SK-N-SH (cell line): ENCODE measurements at regions not wholly inside any gene's neighbourhood (a gene's known extent, or its start where the extent isn't known, plus 50 kb on each side); places are given as distances from the start of the nearest gene placed in this dataset.

Experiments
- CTCF ChIA-PET: fragments of 300-600, 350-600 bp; formaldehyde crosslinking; extraction: SDS; loops from one replicate; lab custom pipeline; 2021; lab: Yijun Ruan, JAX
- POLR2A ChIA-PET: fragments of 350-600 bp; sonication (Branson Sonifier 250); formaldehyde crosslinking; extraction: SDS; loops from one replicate; lab custom pipeline; 2020; ENCODE audit warnings: antibody characterized with exemption, inconsistent platforms; lab: Yijun Ruan, JAX
- DNase-seq: peaks from one replicate; pipeline ENCODE4 v3.0.0; 2012
- H2AFZ ChIP-seq: fragments of 200-600 bp; sonication (generic); 2 replicates; pipeline ENCODE4 v1.8.1; 2016; ENCODE audit warnings: antibody characterized with exemption, mild to moderate bottlenecking, low read depth
- H3F3A ChIP-seq: fragments of 200-600 bp; sonication (generic); replicated peaks from 2 replicates; pipeline ENCODE3; 2016; ENCODE audit warnings: antibody characterized with exemption, mild to moderate bottlenecking; ENCODE audit not compliant: insufficient read depth
- H3K27ac ChIP-seq, 2 experiments: fragments of 200-500 bp in 1 of 2; fragments of 200-600 bp in 1 of 2; sonication (Bioruptor generic) in 1 of 2; sonication (generic), shearing (Covaris generic) in 1 of 2; 2 replicates each; pipeline versions ENCODE4 v1.5.1 to v1.6.1; 2014 to 2016; ENCODE audit warnings: low read depth in 2 of 2, inconsistent platforms in 1 of 2, low read length in 1 of 2, mild to moderate bottlenecking in 1 of 2, mixed read lengths in 1 of 2
- H3K27me3 ChIP-seq: fragments of 200-600 bp; sonication (generic), shearing (Covaris generic); 2 replicates; pipeline ENCODE4 v1.6.1; 2016; ENCODE audit warnings: mixed run types; ENCODE audit not compliant: insufficient read depth
- H3K36me3 ChIP-seq, 2 experiments: fragments of 200-500 bp in 1 of 2; fragments of 200-600 bp in 1 of 2; sonication (Bioruptor generic) in 1 of 2; sonication (generic) in 1 of 2; replicated peaks in 1 of 2; 2 replicates each; pipeline versions ENCODE3 to v1.5.1; 2014 to 2016; ENCODE audit warnings: low read length in 1 of 2, mild to moderate bottlenecking in 1 of 2; ENCODE audit not compliant: insufficient read depth in 2 of 2, control insufficient read depth in 1 of 2
- H3K4me1 ChIP-seq, 2 experiments: fragments of 200-500 bp in 1 of 2; fragments of 200-600 bp in 1 of 2; sonication (Bioruptor generic) in 1 of 2; sonication (generic), shearing (Covaris generic) in 1 of 2; 2 replicates each; pipeline versions ENCODE4 v1.5.1 to v1.6.1; 2014 to 2016; ENCODE audit warnings: low read depth in 1 of 2, low read length in 1 of 2, mixed run types in 1 of 2; ENCODE audit not compliant: insufficient read depth in 2 of 2, control insufficient read depth in 1 of 2
- H3K4me2 ChIP-seq: fragments of 200-600 bp; sonication (generic), shearing (Covaris generic); 2 replicates; pipeline ENCODE4 v1.6.1; 2017; ENCODE audit warnings: mixed run types
- H3K4me3 ChIP-seq, 2 experiments: fragments of 200-500 bp in 1 of 2; fragments of 200-600 bp in 1 of 2; sonication (Bioruptor generic) in 1 of 2; sonication (generic), shearing (Covaris generic) in 1 of 2; 2 replicates each; pipeline versions ENCODE4 v1.5.1 to v1.8.1; 2014 to 2016; ENCODE audit warnings: low read depth in 2 of 2, inconsistent platforms in 1 of 2, low read length in 1 of 2, mild to moderate bottlenecking in 1 of 2, mixed read lengths in 1 of 2, moderate library complexity in 1 of 2
- H3K79me2 ChIP-seq: fragments of 200-600 bp; sonication (generic); 2 replicates; pipeline ENCODE4 v1.8.1; 2017; ENCODE audit warnings: mild to moderate bottlenecking; ENCODE audit not compliant: insufficient read depth
- H3K9ac ChIP-seq: fragments of 200-600 bp; sonication (generic); 2 replicates; pipeline ENCODE4 v1.6.1; 2017; ENCODE audit warnings: mixed run types
- H3K9me2 ChIP-seq: fragments of 200-600 bp; sonication (generic); 2 replicates; pipeline ENCODE4 v1.6.1; 2017; ENCODE audit warnings: mixed run types
- H3K9me3 ChIP-seq: fragments of 200-600 bp; sonication (generic); 2 replicates; pipeline ENCODE4 v1.6.1; 2017; ENCODE audit warnings: mixed run types, mild to moderate bottlenecking, moderate library complexity
- H4K20me1 ChIP-seq: fragments of 200-600 bp; sonication (generic); 2 replicates; pipeline ENCODE4 v1.6.1; 2017; ENCODE audit warnings: mild to moderate bottlenecking, mixed run types; ENCODE audit not compliant: insufficient read depth
- CHD2 ChIP-seq: fragments of 150-350 bp; IDR thresholded peaks from 2 replicates; pipeline ENCODE4 v1.6.1; 2018; ENCODE audit warnings: low read length; ENCODE audit not compliant: partially characterized antibody
- ELF1 ChIP-seq: IDR thresholded peaks from 2 replicates; pipeline ENCODE4 v1.4.0; 2012
- FOSL2 ChIP-seq: IDR thresholded peaks from 2 replicates; pipeline ENCODE4 v1.4.0; 2012; ENCODE audit warnings: low read depth, mild to moderate bottlenecking, moderate library complexity, borderline replicate concordance
- FOXJ3 ChIP-seq: sonication (generic); formaldehyde crosslinking; IDR thresholded peaks from 2 replicates; pipeline ENCODE4 v1.5.1; 2020; ENCODE audit warnings: mild to moderate bottlenecking, missing genetic modification reagents
- FOXM1 ChIP-seq: IDR thresholded peaks from 2 replicates; pipeline ENCODE4 v1.4.0; 2012; ENCODE audit warnings: low read depth, mild to moderate bottlenecking
- GATA2 ChIP-seq: sonication (generic); formaldehyde crosslinking; IDR thresholded peaks from 2 replicates; pipeline ENCODE4 v1.5.0; 2020; ENCODE audit warnings: mild to moderate bottlenecking, missing genetic modification reagents
- IRF3 ChIP-seq: fragments of 150-350 bp; IDR thresholded peaks from 2 replicates; pipeline ENCODE4 v1.6.1; 2016; ENCODE audit warnings: mild to moderate bottlenecking, low read depth, low read length
- NRF1 ChIP-seq: IDR thresholded peaks from 2 replicates; pipeline ENCODE4 v1.6.1; 2012; ENCODE audit warnings: low read depth, mild to moderate bottlenecking, low read length
- RAD21 ChIP-seq: IDR thresholded peaks from 2 replicates; pipeline ENCODE4 v1.6.1; 2012; ENCODE audit warnings: mild to moderate bottlenecking, low read length
- RXRA ChIP-seq: IDR thresholded peaks from 2 replicates; pipeline ENCODE4 v1.4.0; 2012; ENCODE audit warnings: low read depth, mild to moderate bottlenecking, borderline replicate concordance
- SIN3A ChIP-seq: IDR thresholded peaks from 2 replicates; pipeline ENCODE4 v1.6.1; 2012; ENCODE audit warnings: low read depth, mild to moderate bottlenecking, low read length, moderate library complexity, borderline replicate concordance
- SMC3 ChIP-seq: IDR thresholded peaks from 2 replicates; pipeline ENCODE4 v1.6.1; 2012; ENCODE audit warnings: low read depth, low read length, improper control_type of control experiment
- TAF1 ChIP-seq: IDR thresholded peaks from 2 replicates; pipeline ENCODE4 v1.6.1; 2012; ENCODE audit warnings: low read depth, mild to moderate bottlenecking, low read length, moderate library complexity, borderline replicate concordance
- YY1 ChIP-seq: IDR thresholded peaks from 2 replicates; pipeline ENCODE4 v1.4.0; 2012; ENCODE audit warnings: low read depth, mild to moderate bottlenecking
- ZBTB33 ChIP-seq: IDR thresholded peaks from 2 replicates; pipeline ENCODE4 v1.4.0; 2012; ENCODE audit warnings: low read depth, borderline replicate concordance
- whole genome bisulfite sequencing: methylation state at CpG from one replicate; pipeline ENCODE4 v1.1.6; 2017; ENCODE audit warnings: low lambda C conversion rate; 5-methylcytosine and 5-hydroxymethylcytosine counted together
- TF ChIP-seq, protein P1 (sequence below): IDR thresholded peaks from 2 replicates; pipeline ENCODE4 v1.4.0; 2012; ENCODE audit warnings: low read depth
- TF ChIP-seq, protein P2 (sequence below): IDR thresholded peaks from 2 replicates; pipeline ENCODE4 v1.4.0; 2012; ENCODE audit warnings: low read depth, borderline replicate concordance

DNA sequence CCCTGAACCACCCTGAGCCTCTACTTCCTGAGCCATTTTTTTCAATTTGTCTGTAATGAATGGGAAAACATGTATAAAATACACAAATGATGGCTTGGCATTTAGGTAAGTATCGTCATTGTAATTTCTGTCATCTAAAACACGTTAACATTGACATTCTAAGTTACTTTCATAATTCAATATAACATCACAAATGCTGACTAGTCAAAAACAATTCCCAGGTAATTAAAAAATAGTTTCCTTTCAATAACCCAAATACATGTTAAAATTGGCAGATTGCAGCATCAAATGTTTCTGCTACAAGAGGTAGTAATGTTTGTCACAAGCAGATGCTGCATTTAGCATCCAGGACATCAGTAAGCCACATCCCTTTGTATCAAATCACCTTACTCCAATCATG, 776.4 kb downstream of the KCTD16 start:
- Histone ChIP-seq H2AFZ (no peak overlapping the region), H3F3A (no peaks in the 10 kb centered on the region), H3K4me1 (peaks cover 0 to 12% of the 10 kb centered on the region in 2 experiments; a peak in 2 of 4 replicates), H3K9me3 (no peaks in the 10 kb centered on the region), H3K27ac (no peak overlapping the region), H3K36me3 (no peaks in the 10 kb centered on the region), H3K4me2 (no peak overlapping the region), H3K79me2 (no peaks in the 10 kb centered on the region), H3K4me3 (no peak overlapping the region), H3K9me2 (no peaks in the 10 kb centered on the region), H4K20me1 (no peaks in the 10 kb centered on the region), H3K9ac (no peak overlapping the region), H3K27me3 (no peaks in the 10 kb centered on the region)
- WGBS = 26% methylated on average over 2 of the region's 2 CpGs
- CTCF ChIA-PET = no interaction called here
- POLR2A ChIA-PET = no interaction called here
- no peak for DNase-seq
- TF ChIP-seq, protein P1, sequence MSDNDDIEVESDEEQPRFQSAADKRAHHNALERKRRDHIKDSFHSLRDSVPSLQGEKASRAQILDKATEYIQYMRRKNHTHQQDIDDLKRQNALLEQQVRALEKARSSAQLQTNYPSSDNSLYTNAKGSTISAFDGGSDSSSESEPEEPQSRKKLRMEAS = no peak
- no peak for TF ChIP-seq FOXJ3 (CRISPR knock-in tag)
- TF ChIP-seq TAF1 = no peak
- no peak for TF ChIP-seq RAD21
- no peak for TF ChIP-seq ZBTB33
- TF ChIP-seq RXRA = no peak

GRCh38 chr5:144945503-144945902, 774.8 kb downstream of the KCTD16 start:
- TF ChIP-seq NRF1 (no peak), ELF1 (no peak), YY1 (no peak), FOXM1 (no peak), IRF3 (no peak), SMC3 (no peak), CHD2 (no peak), GATA2 (CRISPR knock-in tag) (no peak), RXRA (no peak), SIN3A (no peak), TAF1 (no peak), FOSL2 (no peak)
- TF ChIP-seq, protein P2, sequence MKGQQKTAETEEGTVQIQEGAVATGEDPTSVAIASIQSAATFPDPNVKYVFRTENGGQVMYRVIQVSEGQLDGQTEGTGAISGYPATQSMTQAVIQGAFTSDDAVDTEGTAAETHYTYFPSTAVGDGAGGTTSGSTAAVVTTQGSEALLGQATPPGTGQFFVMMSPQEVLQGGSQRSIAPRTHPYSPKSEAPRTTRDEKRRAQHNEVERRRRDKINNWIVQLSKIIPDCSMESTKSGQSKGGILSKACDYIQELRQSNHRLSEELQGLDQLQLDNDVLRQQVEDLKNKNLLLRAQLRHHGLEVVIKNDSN = no peak

More at GRCh38 chr5:144945503-144945902, 774.8 kb downstream of the KCTD16 start:
- Histone ChIP-seq H2AFZ (no peak overlapping the region), H4K20me1 (no peaks in the 10 kb centered on the region), H3K9me3 (no peaks in the 10 kb centered on the region), H3K36me3 (no peaks in the 10 kb centered on the region), H3K27ac (peak overlapping the region in 1 of 2 experiments; percentile 72; a peak in 1 of 4 replicates), H3K79me2 (no peaks in the 10 kb centered on the region), H3K27me3 (no peaks in the 10 kb centered on the region), H3F3A (no peaks in the 10 kb centered on the region), H3K9ac (no peak overlapping the region), H3K4me1 (peaks cover 0 to 17% of the 10 kb centered on the region in 2 experiments; a peak in 2 of 4 replicates), H3K4me2 (no peak overlapping the region), H3K4me3 (no peak overlapping the region), H3K9me2 (no peaks in the 10 kb centered on the region)
- ChIA-PET CTCF (interaction anchor here (1.1 to 1.4 kb wide), 2 partner anchors 17 to 184 kb away, joined by 3 to 4 read pairs; no protein-coding TSS in a partner anchor), POLR2A (no interaction called here)
- 7% methylated on average over 2 of the region's 2 CpGs for WGBS
- no peak for DNase-seq
